ENCODE measurements at regions not wholly inside any gene's neighbourhood (a gene's known extent, or its start where the extent isn't known, plus 50 kb on each side); places are given as distances from the start of the nearest gene placed in this dataset.

DNA sequence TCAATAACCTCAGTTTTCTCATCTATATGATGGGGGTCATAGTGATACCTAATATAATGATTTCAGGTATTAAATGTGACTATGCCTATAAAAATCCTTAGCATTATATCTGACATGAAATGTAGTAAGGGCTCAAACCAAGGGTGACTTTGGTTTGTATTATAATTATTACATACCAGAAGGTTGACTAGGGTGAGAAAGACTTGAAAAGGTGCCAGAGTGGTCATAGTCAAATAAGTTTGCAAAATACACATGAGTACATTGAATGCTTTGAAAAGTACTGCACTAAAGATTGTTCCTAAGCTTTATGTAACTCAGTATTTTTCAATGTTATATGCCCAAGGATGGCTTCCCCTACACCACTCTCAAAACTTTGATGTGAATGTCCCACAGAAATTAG lies 297.2 kb downstream of the ARPP21 start:
- TF ChIP-seq TCF4 (CRISPR knock-in tag; IDR thresholded peaks at IDR 0.05; ENCODE audit: borderline replicate concordance): no peak
- TF ChIP-seq OSR1 (CRISPR knock-in tag; IDR thresholded peaks at IDR 0.05): no peak
- TF ChIP-seq ZNF565 (CRISPR knock-in tag; conservative IDR thresholded peaks at IDR 0.05; ENCODE audit: low read depth): no peak
- no peak for TF ChIP-seq PPARA (CRISPR knock-in tag; IDR thresholded peaks at IDR 0.05; ENCODE audit: borderline replicate concordance)
